GM21526 (cell line): ENCODE measurements at regions not wholly inside any gene's neighbourhood (a gene's known extent, or its start where the extent isn't known, plus 50 kb on each side); places are given as distances from the start of the nearest gene placed in this dataset.
A peak's percentile ranks its signal among the peaks of the same experiment; 100 is the strongest.

Source experiments
- ATAC-seq: cut with Tn5 transposase; IDR thresholded peaks from one replicate; pipeline ENCODE4 v1.9.1; 2021; ENCODE audit warnings: moderate library complexity; ENCODE audit not compliant: unreplicated experiment, low FRiP score

GRCh38 chr6:56772737-56773184, 130.1 kb upstream of the DST start:
- ATAC-seq: no peak

DNA sequence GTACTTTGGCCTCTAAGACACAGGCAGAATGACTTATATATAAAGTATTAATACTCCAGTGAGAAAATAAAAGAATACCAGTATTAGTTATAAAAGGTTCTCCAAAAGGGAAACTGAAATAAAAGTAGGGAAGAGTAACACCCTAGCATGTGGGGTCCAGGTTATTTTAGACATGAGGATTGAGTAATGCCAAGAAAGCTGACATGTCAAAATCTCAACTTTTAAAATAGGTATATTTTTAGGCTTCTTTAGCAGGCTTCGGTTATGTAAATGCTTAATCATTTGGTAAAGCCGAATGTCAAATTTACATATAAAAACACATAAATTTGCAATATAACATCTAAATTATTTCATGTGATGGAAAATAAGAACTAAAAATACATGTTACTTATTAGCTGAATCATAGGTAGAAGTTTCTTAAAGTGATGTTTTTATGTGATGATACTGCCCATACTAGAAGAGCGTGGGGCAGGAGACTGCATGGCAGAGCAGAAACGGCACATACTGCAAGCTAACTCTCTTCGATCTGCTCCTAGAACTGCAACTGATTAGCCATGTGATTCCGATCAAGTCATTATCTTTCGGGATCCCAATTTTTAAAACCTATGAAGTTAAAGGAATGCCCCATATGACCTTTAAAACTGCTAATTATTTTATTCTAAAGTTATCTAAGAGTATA, 129.4 kb upstream of the DST start:
- ATAC-seq: no peak

GRCh38 chr6:56771189-56771588, 128.5 kb upstream of the DST start:
- no peak for ATAC-seq

GRCh38 chr6:56770011-56770520, 127.4 kb upstream of the DST start:
- no peak for ATAC-seq

DNA sequence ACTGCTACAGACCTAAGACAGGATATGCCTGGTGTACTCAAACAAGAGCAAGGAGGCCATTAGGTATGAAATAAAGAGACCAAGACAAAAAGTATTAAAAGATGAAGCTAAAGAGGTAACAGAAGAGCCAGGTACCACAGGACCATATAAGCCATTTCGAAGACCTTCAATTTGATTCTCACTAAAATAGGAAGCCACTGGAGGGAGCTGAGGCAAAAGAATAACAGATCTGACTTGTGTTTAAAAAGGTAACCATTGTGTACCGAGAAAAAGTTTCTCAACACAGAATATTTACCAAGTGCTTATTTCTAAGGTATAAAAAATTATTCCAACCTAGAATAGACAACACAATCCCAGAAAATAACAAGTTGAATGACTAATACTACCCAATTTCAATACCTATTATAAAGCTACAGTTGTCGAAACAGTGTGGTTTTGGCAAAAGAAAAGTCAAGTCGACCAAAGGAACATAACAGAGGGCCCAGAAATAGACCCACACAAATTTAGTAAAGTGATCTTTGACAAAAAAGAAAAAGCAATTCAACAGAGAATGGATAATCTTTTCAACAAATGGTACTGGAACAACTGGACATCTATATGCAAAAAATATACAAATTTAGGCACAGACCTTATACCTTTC, 125.3 kb upstream of the DST start:
- no peak for ATAC-seq

DNA sequence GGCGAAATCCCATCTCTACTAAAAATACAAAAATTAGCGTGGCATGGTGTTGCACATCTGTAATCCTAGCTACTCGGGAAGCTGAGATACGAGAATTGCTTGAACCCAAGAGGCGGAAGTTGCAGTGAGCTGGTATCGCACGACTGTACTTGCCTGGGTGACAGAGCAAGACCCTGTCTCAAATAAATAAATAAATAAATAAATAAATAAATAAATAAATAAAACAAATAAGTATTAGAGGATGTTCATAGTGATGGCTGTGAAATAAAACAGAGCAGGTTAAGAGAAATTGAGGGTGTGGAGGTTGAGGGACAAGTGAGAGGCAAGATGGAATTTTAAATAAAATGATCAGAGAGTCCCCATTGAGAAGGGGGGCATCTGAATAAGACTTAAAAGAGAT, 124.7 kb upstream of the DST start:
- ATAC-seq: no peak

DNA sequence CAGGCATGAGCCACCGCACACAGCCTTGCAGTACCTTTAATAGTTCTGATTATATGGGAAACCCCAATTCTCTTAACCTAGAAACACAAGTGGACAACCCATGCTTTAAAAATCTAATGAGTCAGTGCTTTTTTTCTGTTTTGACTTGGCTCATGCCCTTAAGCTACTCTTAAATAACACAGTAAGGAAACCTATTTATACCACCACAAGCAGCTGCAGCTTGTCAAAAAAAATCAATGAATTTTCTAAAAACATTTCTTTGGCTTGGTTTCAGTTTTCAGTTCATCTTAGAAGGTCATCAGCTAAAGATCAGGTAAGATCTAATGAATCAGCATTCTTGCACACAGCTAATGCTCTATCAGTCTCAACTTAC, 124.1 kb upstream of the DST start:
- ATAC-seq: peak; percentile 79

DNA sequence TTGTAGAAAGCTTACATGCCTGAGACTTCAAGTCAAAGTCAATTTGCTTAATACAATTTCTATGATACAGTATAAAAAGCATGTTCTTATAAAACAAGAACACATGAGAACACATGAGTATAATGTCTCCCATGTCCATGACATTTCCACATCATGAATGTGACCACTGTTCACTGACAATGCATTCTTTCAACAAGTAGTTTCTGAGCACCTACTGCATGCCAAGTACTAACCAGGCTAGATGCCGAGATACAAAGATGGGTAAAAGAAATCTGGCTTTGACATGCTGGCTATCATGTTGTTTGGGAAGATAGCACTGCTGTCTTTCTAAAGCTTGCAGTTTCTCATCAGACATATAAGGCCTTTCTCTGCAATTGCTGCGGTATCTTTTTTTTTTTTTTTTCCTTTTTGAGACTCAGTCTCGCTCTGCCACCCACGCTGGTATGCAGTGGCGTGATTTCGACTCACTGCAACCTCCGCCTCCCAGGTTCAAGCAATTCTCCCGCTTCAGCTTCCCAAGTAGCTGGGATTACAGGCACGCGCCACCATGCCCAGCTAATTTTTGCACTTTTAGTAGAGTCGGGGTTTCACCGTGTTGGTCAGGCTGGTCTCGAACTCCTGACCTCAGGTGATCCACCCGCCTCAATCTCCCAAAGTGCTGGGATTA, 123.6 kb upstream of the DST start:
- ATAC-seq: no peak

DNA sequence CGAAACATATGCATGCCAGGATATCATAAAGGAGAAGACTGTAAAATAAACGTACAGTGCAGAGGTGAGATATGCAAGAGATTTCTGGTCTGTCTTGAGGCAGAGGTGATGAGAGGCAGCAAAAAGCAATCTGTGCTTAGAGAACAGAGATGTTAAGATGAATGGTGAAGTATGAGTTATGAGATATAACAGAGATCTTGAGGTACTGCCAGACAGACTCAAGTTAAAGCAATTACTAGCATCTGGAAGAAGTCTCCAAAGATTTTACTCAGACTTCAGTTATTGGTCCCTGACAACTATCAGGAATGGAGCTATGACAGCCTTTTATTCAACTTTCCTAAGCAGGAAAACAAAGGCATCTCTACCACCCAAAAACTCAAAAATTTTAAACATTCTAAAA, 122.8 kb upstream of the DST start:
- no peak for ATAC-seq

- peak; percentile 46 for ATAC-seq
These were observed 121.4 kb upstream of the DST start for GRCh38 chr6:56764081-56764566.

DNA sequence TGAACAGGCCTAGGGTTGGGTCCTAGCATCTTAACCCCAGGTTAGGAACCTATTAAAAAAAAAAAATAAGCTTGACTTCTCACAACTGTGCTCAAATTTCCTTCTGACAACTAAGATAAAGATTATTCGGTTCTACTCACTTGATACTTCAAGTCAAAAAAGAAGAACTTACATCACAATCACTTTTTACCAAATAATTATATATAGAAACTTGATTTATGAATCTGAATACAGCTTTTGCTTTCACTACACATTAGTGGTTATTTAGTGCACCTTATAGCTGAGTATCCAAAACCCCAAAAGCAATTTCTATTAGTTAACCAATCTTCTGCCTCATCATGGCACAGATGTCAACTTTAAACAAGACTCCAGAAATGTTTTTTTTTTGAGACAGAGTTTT, 119.0 kb upstream of the DST start:
- no peak for ATAC-seq

DNA sequence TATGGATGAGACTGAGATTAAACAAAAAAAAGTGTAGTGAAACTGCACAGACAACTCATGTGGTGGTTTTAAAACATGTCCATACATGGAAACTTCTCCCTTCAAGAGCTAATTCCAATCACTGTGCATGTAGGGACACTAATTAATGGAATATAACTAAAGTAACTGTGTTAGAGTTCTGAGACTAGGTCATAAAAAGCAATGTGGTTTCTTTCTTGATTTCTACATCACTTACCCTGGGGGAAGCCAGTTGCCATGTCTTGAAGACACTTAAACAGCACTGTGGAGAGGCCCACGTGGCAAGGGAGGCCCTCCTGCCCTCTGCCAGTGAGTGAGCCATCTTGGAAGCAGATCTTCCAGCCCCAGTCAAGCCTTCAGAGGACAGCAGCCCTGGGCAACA, 118.2 kb upstream of the DST start:
- no peak for ATAC-seq

- ATAC-seq: no peak
These were observed 116.8 kb upstream of the DST start for GRCh38 chr6:56759521-56759920.

GRCh38 chr6:56758553-56758952, 115.9 kb upstream of the DST start:
- no peak for ATAC-seq

DNA sequence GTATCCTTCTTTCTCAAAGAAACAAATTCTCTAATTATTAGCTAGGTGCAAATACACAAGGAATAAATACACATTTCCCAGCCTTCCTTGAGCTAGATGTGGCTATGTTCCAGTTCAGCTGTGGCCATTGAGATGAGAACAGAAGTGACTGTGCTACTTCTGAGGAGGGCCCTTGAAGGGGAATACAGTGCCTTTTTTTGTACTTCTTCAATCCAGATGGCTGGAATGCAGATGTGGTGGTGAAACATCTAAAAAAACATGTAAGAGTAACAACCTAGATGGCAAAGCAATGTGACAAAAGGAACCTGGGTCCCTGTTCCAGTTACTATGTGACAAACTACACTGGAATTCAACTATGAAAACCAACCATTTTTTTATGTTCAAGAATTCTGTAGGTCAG, 115.4 kb upstream of the DST start:
- no peak for ATAC-seq

- no peak for ATAC-seq
These were observed 114.9 kb upstream of the DST start for GRCh38 chr6:56757588-56757984.

DNA sequence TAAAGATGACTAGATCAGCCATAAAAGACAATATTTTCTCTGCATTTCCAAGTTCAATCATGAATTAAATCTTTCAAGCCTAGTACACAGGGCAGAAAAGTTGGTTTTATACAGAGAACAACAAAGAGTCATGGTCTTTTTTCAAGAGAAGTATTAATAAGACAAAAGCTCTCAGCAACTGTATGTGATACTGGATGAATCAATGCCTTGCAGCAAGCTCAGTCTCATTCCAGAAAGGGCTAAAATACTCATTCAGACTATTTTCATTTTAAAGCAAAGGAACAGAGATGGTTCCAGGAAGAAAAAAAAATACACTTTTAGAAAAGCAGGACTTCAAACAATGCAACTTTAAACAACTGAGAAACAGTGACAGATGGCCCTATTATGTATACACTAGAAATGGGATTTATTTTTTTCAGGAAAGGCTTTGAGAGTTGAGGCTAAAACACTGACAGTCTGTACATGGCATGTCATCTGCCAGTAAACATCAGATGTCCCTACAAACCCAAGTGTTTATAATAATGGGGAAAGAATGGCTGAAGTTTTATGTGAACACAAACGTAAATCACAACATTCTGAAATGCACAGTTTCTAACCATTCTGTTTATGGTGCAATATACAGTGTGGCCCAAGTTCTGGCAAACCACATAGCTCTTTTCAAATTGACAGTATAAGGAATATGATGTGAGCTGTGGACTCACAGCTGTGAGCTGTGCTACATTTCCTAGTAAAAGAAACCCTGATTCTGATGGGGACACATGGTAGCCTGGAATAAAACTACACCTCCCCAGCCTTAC, 114.3 kb upstream of the DST start:
- no peak for ATAC-seq

DNA sequence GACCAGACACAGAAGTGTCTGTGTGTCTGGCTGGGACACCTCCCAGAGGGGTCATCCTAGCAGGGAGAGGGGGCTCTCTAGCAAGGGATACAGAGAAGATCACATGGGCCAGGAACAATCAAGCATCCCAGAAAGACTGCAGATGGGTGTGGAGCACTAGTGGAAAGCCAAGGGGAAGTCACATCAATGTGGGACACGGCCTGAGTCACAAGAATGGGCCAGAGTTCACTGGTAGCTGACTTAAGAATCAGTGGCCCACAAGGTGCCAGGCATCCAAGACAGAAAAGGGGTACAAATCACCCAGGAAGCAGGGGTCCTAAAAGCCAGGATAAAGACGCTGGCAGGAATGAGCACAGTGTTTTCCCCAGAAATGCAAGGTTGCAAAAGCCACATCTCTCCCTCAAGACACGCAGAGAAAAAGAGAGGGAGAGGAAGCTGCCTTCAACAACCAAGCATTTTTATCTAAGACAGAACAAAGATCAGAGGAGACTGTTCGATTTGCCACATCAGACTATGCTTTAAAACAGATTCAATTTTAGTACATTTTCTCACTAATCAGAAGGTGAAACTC, 113.6 kb upstream of the DST start:
- no peak for ATAC-seq

GRCh38 chr6:56755040-56755439, 112.4 kb upstream of the DST start:
- no peak for ATAC-seq

- ATAC-seq: no peak
These were observed 111.1 kb upstream of the DST start for GRCh38 chr6:56753811-56754210.

DNA sequence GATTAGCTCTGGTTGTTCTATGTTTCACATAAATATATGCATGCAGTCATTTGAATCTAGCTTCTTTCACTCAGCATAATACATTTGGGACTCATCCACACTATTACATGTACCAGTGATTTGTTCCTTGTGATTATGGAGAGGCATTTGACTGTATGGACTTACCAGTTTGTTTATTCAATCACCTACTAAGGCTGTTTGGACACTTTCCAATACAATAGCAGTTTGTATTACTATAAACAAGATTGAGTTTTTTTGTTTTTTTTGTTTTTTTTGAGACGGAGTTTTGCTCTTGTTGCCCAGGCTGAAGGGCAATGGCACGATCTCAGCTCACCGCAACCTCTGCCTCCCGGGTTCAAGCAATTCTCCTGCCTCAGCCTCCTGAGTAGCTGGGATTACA, 109.8 kb upstream of the DST start:
- ATAC-seq: no peak
